ENCODE measurements at regions not wholly inside any gene's neighbourhood (a gene's known extent, or its start where the extent isn't known, plus 50 kb on each side); places are given as distances from the start of the nearest gene placed in this dataset.
"Not testable (repeated sequence)": the region's sequence is repeated elsewhere in the genome, so short reads cannot be mapped to it uniquely, and the experiment has no call there.

- DNase-seq = not testable (repeated sequence)
Observed at GRCh38 chr2:95767950-95768349, 176.1 kb downstream of the TRIM43 start.

DNA sequence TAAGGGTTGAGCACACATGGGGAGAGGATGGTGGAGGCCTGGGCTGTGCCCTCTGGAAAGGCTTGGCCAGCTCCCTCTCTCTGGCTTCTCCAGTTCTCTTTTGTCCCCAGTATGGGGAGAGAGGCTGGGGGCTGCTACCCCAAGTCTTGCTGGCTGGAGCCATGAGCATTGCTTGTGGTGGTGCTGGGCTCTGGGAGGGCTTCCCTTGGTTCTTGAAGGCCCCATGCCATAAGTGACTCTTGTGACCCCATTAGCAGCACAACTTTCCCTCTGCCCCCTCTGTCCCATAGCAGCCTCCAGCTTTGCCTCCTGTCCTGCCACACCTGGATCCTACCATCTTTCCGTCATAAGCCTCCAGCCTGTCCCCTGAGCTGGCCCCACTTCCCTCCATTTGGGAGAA is 177.5 kb downstream of the TRIM43 start:
- not testable (repeated sequence) for DNase-seq

DNA sequence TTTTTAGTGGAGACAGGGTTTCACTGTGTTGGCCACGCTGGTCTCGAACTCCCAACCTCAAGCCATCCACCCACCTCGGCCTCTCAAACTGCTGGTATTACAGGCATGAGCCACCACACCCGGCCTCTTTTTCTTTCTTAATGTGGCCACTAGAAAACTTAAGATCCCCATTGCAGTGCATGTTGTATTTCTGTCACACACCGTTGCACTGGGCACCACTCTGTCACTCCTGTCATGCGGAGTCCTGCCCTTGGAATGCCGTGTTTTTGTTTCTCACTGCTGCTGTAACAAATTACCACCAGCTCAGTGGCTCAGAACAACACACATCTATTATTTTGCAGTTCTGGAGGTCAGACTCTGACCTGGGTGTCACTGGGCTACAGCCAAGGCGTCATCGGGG is 178.9 kb downstream of the TRIM43 start:
- DNase-seq = not testable (repeated sequence)

DNA sequence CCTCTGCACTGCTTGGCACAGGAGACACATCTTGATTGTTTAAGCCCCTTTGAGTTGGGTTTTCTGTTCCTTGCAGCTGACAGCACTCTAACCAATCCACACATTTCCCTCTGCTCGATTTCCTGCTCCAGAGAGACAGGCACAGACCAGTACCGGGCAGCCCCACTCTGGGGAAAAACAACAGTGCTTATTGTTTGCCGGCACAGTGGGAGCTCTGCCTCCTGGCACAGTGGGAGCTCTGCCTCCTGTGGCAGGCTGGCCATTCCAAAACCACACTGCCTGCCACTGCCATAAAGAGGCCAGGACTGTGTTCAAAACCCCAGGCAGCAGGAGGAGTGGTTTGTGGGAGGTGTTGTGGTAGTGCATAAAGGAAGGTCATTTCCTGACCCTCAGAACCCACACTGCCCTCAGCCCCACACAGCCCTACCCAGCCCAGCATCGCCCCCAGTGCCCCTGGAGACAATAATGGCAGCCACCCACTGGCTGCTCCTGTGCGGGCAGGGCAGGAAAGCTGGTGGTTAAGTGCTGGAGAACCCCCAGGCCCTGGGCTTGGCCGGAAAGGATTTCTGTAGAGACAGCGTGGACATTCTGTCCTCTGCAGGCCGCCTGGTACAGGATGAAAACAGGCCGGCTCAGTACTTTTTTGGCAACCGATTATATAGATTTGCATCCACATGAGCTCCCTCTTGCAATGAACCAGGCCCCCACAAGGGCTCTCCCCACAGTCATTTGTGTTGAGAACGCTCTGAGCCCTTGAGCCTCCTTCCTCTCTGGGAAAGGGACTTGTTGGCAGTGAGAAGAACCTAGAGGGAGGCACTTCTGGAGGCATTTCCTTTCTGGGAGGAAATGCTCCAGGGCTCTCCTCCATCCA is 182.8 kb downstream of the TRIM43 start:
- DNase-seq = not testable (repeated sequence)

DNA sequence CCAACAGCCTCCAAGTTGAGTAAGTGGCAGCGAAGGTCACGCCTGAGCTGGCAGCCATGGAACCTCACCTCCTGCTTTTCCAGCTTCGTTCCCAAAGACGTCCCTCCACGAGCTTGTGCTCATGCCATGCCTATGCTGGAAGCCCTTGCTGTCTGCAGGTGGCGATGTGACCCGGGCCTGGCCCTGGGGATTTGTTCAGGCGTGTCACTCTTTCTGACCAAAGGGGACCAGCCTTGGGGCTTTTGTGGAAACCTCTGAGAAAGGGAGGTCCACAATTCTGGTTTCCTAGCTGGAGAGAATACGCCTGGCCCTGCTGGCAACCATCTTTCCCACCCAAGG is 183.4 kb downstream of the TRIM43 start:
- not testable (repeated sequence) for DNase-seq

Measured in stimulated activated CD4-positive, alpha-beta T cell treated with anti-CD3 and anti-CD28 coated beads, Interleukin-15, amount 100 ng/mL, for 24 hours (primary cell).